ENCODE measurements at regions not wholly inside any gene's neighbourhood (a gene's known extent, or its start where the extent isn't known, plus 50 kb on each side); places are given as distances from the start of the nearest gene placed in this dataset.

DNA sequence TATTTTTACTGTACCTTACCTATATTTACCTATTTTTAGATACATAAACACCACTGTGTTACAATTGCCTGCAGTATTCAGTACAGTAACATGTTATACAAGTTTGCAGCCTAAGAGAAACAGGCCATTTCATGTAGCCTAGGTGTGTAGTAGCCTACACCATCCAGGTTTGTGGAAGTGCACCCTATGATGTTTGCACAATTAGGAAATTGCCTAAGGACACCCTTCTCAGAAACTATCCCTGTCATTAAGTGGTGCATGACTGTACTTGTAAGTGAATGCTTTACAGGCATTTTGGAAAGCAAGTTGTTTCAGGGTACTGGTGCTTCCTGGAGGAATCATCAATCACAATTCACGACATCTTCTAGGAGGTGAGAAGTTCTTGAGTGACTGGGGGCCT, 991.8 kb upstream of the SLIT2 start:
- TF ChIP-seq, protein P1, sequence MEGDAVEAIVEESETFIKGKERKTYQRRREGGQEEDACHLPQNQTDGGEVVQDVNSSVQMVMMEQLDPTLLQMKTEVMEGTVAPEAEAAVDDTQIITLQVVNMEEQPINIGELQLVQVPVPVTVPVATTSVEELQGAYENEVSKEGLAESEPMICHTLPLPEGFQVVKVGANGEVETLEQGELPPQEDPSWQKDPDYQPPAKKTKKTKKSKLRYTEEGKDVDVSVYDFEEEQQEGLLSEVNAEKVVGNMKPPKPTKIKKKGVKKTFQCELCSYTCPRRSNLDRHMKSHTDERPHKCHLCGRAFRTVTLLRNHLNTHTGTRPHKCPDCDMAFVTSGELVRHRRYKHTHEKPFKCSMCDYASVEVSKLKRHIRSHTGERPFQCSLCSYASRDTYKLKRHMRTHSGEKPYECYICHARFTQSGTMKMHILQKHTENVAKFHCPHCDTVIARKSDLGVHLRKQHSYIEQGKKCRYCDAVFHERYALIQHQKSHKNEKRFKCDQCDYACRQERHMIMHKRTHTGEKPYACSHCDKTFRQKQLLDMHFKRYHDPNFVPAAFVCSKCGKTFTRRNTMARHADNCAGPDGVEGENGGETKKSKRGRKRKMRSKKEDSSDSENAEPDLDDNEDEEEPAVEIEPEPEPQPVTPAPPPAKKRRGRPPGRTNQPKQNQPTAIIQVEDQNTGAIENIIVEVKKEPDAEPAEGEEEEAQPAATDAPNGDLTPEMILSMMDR (IDR thresholded peaks at IDR 0.05), result no peak
- no peak for TF ChIP-seq POLR2AphosphoS5 (IDR thresholded peaks at IDR 0.05)
- TF ChIP-seq POLR2A (IDR thresholded peaks at IDR 0.05), result no peak
- TF ChIP-seq EP300 (IDR thresholded peaks at IDR 0.05), result no peak

DNA sequence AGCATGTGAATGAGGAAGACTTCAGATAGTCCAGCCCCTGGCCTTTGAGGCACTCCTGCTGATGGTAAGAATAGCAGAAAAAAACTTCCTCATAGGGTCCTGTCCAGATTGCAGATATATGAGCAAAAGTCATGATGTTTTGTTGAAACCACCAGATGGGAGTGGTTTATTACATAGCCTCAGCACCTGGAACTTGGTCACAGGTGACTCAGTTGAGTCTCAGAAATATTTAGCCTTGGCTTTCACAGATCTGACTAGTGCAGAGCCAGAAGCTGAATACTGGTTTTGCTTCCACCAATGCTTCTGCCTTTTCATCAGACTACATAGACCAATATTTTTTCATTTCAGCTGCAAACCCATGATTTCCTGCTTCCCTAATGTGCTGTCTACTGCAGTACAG, 994.9 kb upstream of the SLIT2 start:
- no peaks in the 10 kb centered on the region for H3K4me1 ChIP-seq
- TF ChIP-seq EP300 (IDR thresholded peaks at IDR 0.05), result no peak
- no peak for TF ChIP-seq POLR2A (IDR thresholded peaks at IDR 0.05)
- no peak for TF ChIP-seq POLR2AphosphoS5 (IDR thresholded peaks at IDR 0.05)
- TF ChIP-seq, protein P1 (IDR thresholded peaks at IDR 0.05), result no peak
- DNase-seq, result no peak
- no peaks in the 10 kb centered on the region for H3K36me3 ChIP-seq
- H3K27ac ChIP-seq, result no peak overlapping the region
- intact Hi-C loops (cut with DNase I; ENCODE audit: low total_unique reads), result no loop called here
- H3K9me3 ChIP-seq, result peaks cover 0 to 28% (median 8%) of the 10 kb centered on the region in 4 donors
- H3K4me3 ChIP-seq, result no peak overlapping the region
- no peaks in the 10 kb centered on the region for H3K27me3 ChIP-seq

More for the DNA sequence above, 991.8 kb upstream of the SLIT2 start:
- no peak overlapping the region for H3K4me3 ChIP-seq
- H3K27ac ChIP-seq, result no peak overlapping the region
- H3K4me1 ChIP-seq, result no peaks in the 10 kb centered on the region
- no peaks in the 10 kb centered on the region for H3K36me3 ChIP-seq
- no peak for DNase-seq
- peaks cover 0 to 23% (median 6%) of the 10 kb centered on the region in 4 donors for H3K9me3 ChIP-seq
- intact Hi-C loops (cut with DNase I; ENCODE audit: low total_unique reads), result no loop called here
- no peaks in the 10 kb centered on the region for H3K27me3 ChIP-seq
- 0 to 46% (median 15%) methylated on average over 1 of the region's 1 CpG for WGBS, 5 donors

DNA sequence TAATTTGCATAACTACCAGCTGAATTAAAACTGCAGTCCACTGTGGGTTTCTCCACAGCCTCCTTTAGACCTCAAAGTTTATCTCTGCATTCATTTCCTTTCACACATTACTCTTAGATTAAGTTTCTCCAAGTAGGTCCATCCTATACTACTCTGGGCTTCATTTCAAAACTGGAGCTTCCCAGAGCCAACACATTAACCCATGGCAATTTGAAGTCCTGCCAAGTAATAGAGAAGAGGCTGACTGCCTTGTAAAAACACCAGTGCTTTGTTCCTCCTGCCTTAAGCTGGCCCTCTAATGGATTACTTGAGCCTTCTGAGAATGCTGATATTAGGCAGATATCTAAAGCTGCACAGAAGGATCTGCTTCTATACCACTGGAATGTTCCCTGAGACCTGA, 997.2 kb upstream of the SLIT2 start:
- Histone ChIP-seq H3K9me3 (peaks cover 0 to 28% (median 8%) of the 10 kb centered on the region in 4 donors), H3K4me3 (no peak overlapping the region), H3K4me1 (no peaks in the 10 kb centered on the region), H3K36me3 (no peaks in the 10 kb centered on the region), H3K27me3 (no peaks in the 10 kb centered on the region), H3K27ac (no peak overlapping the region)
- intact Hi-C loops (cut with DNase I; ENCODE audit: low total_unique reads), result no loop called here
- DNase-seq, result peak in 1 of 2 donors; percentile 22
- TF ChIP-seq POLR2A (IDR thresholded peaks at IDR 0.05) (no peak), POLR2AphosphoS5 (IDR thresholded peaks at IDR 0.05) (no peak), EP300 (IDR thresholded peaks at IDR 0.05) (no peak)
- TF ChIP-seq, protein P1 (IDR thresholded peaks at IDR 0.05), result no peak

DNA sequence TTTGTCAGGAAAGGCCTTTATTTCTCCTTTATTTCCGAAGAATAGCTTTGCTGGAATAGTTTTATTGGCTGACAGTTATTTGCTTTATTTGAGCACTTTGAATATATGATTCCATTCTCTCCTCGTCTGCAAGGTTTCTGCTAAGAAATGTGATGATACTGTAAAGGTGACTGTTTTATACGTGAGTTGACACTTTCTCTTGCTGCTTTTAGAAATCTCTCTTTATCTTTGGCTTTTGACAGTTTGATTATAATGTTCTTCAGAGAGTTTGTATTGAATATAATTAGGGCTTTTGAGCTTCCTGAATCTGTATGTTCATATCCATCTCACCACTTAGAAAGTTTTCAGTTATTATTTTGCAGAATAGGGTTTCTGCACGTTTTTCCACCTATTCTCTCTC, 1003.7 kb upstream of the SLIT2 start:
- WGBS, 5 donors, result 63 to 82% (median 71%) methylated on average over 4 of the region's 4 CpGs
- no peak overlapping the region for H3K27ac ChIP-seq
- intact Hi-C loops (cut with DNase I; ENCODE audit: low total_unique reads), result no loop called here
- H3K4me3 ChIP-seq, result no peak overlapping the region
- H3K27me3 ChIP-seq, result no peaks in the 10 kb centered on the region
- H3K9me3 ChIP-seq, result no peaks in the 10 kb centered on the region
- DNase-seq, result no peak
- TF ChIP-seq, protein P1 (IDR thresholded peaks at IDR 0.05), result no peak
- TF ChIP-seq POLR2A (IDR thresholded peaks at IDR 0.05) (no peak), POLR2AphosphoS5 (IDR thresholded peaks at IDR 0.05) (no peak), EP300 (IDR thresholded peaks at IDR 0.05) (no peak)
- H3K4me1 ChIP-seq, result no peaks in the 10 kb centered on the region
- H3K36me3 ChIP-seq, result no peaks in the 10 kb centered on the region
